ENCODE measurements at regions not wholly inside any gene's neighbourhood (a gene's known extent, or its start where the extent isn't known, plus 50 kb on each side); places are given as distances from the start of the nearest gene placed in this dataset.

DNA sequence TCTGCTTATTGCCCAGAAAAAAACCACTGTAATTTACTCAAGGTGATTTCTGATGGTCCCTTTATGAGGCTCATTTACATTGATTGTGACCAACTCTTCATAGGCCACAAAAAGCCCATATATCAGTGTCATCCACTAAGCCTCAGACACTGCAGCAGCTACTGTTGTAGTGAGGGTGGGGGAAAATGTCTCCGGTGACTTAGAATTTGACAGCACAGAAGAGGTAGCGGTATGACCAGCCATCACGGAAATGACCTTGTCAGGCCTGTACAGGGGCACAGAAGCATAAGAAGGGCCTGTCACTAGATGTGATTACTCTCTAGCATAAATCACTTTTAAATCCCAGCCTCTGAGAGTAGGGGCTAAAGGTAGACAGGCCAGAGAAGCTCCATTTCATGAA, 190.3 kb downstream of the PAX3 start:
- no peaks in the 10 kb centered on the region for H3K4me1 ChIP-seq (ENCODE audit: control insufficient read depth in 1 of 2, insufficient read depth in 2 of 2, low read depth in 1 of 2, low read length in 1 of 2)
- H3K9ac ChIP-seq: no peak overlapping the region
- no peaks in the 10 kb centered on the region for H3K9me3 ChIP-seq
- no peak for TF ChIP-seq FOXM1 (IDR thresholded peaks at IDR 0.05; ENCODE audit: low read depth)
- TF ChIP-seq, protein P1, sequence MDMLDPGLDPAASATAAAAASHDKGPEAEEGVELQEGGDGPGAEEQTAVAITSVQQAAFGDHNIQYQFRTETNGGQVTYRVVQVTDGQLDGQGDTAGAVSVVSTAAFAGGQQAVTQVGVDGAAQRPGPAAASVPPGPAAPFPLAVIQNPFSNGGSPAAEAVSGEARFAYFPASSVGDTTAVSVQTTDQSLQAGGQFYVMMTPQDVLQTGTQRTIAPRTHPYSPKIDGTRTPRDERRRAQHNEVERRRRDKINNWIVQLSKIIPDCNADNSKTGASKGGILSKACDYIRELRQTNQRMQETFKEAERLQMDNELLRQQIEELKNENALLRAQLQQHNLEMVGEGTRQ (IDR thresholded peaks at IDR 0.05; ENCODE audit: borderline replicate concordance, low read depth, low read length): no peak
- no peak for TF ChIP-seq MXI1 (IDR thresholded peaks at IDR 0.05; ENCODE audit: low read depth, low read length)
- TF ChIP-seq, protein P2, sequence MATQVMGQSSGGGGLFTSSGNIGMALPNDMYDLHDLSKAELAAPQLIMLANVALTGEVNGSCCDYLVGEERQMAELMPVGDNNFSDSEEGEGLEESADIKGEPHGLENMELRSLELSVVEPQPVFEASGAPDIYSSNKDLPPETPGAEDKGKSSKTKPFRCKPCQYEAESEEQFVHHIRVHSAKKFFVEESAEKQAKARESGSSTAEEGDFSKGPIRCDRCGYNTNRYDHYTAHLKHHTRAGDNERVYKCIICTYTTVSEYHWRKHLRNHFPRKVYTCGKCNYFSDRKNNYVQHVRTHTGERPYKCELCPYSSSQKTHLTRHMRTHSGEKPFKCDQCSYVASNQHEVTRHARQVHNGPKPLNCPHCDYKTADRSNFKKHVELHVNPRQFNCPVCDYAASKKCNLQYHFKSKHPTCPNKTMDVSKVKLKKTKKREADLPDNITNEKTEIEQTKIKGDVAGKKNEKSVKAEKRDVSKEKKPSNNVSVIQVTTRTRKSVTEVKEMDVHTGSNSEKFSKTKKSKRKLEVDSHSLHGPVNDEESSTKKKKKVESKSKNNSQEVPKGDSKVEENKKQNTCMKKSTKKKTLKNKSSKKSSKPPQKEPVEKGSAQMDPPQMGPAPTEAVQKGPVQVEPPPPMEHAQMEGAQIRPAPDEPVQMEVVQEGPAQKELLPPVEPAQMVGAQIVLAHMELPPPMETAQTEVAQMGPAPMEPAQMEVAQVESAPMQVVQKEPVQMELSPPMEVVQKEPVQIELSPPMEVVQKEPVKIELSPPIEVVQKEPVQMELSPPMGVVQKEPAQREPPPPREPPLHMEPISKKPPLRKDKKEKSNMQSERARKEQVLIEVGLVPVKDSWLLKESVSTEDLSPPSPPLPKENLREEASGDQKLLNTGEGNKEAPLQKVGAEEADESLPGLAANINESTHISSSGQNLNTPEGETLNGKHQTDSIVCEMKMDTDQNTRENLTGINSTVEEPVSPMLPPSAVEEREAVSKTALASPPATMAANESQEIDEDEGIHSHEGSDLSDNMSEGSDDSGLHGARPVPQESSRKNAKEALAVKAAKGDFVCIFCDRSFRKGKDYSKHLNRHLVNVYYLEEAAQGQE (IDR thresholded peaks at IDR 0.05; ENCODE audit: low read depth, low read length): no peak
- TF ChIP-seq, protein P3, sequence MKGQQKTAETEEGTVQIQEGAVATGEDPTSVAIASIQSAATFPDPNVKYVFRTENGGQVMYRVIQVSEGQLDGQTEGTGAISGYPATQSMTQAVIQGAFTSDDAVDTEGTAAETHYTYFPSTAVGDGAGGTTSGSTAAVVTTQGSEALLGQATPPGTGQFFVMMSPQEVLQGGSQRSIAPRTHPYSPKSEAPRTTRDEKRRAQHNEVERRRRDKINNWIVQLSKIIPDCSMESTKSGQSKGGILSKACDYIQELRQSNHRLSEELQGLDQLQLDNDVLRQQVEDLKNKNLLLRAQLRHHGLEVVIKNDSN (IDR thresholded peaks at IDR 0.05; ENCODE audit: borderline replicate concordance, low read depth): no peak
- no peak for TF ChIP-seq TEAD4 (IDR thresholded peaks at IDR 0.05; ENCODE audit: borderline replicate concordance, insufficient read depth)
- no peak for TF ChIP-seq POLR2AphosphoS5 (IDR thresholded peaks at IDR 0.05; ENCODE audit: low read depth, low read length)
- TF ChIP-seq CHD2 (IDR thresholded peaks at IDR 0.05; ENCODE audit: low read length, partially characterized antibody): no peak
- no peak for TF ChIP-seq GATA2 (CRISPR knock-in tag; IDR thresholded peaks at IDR 0.05)
- TF ChIP-seq RFX5 (IDR thresholded peaks at IDR 0.05; ENCODE audit: low read length): no peak
- H3F3A ChIP-seq (replicated peaks; ENCODE audit: insufficient read depth): no peaks in the 10 kb centered on the region
- no peaks in the 10 kb centered on the region for H3K79me2 ChIP-seq (ENCODE audit: insufficient read depth)
- H2AFZ ChIP-seq (ENCODE audit: low read depth): no peak overlapping the region
- H3K27ac ChIP-seq (ENCODE audit: low read depth in 2 of 2, low read length in 1 of 2): no peak overlapping the region
- DNase-seq: no peak
- no peak overlapping the region for H3K4me3 ChIP-seq (ENCODE audit: low read depth in 2 of 2, low read length in 1 of 2)
- POLR2A ChIA-PET: no interaction called here
- H3K9me2 ChIP-seq: no peaks in the 10 kb centered on the region
- whole genome bisulfite sequencing (ENCODE audit: low lambda C conversion rate): 35% methylated on average over 3 of the region's 3 CpGs
- H3K4me2 ChIP-seq: no peak overlapping the region
- H3K36me3 ChIP-seq (replicated peaks in 1 of 2; ENCODE audit: control insufficient read depth in 1 of 2, insufficient read depth in 2 of 2, low read length in 1 of 2): no peaks in the 10 kb centered on the region
- H3K27me3 ChIP-seq (ENCODE audit: insufficient read depth): no peaks in the 10 kb centered on the region
- no peaks in the 10 kb centered on the region for H4K20me1 ChIP-seq (ENCODE audit: insufficient read depth)
- CTCF ChIA-PET: no interaction called here

DNA sequence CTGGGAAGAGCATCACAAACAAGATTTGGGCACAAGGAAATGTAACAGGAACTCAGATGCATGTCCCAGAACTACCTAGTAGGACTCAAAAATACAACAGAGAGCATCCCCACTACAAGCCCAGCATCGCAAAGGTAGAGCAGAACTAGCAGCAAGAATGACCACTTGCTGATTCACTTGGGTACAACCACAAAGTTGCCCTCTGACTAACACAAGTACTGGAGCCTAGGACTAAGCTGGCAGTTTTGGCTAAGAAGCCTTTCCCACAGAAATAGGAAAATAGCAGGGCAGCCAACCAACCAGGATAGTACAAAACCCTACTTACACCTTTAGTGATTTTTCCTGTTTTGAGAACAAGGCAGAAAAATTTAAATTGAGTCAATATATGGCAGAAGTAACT, 193.8 kb downstream of the PAX3 start:
- H3K79me2 ChIP-seq (ENCODE audit: insufficient read depth): no peaks in the 10 kb centered on the region
- TF ChIP-seq YY1 (IDR thresholded peaks at IDR 0.05; ENCODE audit: low read depth) (no peak), NFIC (IDR thresholded peaks at IDR 0.05; ENCODE audit: borderline replicate concordance) (no peak), JUND (IDR thresholded peaks at IDR 0.05) (no peak)
- H3K9me2 ChIP-seq: no peaks in the 10 kb centered on the region
- no CpG with 5 or more reads among the region's 1 CpG for WGBS (ENCODE audit: low lambda C conversion rate)
- DNase-seq: no peak
- no peaks in the 10 kb centered on the region for H4K20me1 ChIP-seq (ENCODE audit: insufficient read depth)
- no peak overlapping the region for H2AFZ ChIP-seq (ENCODE audit: low read depth)
- no peaks in the 10 kb centered on the region for H3K4me1 ChIP-seq (ENCODE audit: control insufficient read depth in 1 of 2, insufficient read depth in 2 of 2, low read depth in 1 of 2, low read length in 1 of 2)
- H3K27ac ChIP-seq (ENCODE audit: low read depth in 2 of 2, low read length in 1 of 2): no peak overlapping the region
- POLR2A ChIA-PET: no interaction called here
- no peaks in the 10 kb centered on the region for H3K36me3 ChIP-seq (replicated peaks in 1 of 2; ENCODE audit: control insufficient read depth in 1 of 2, insufficient read depth in 2 of 2, low read length in 1 of 2)
- H3K4me3 ChIP-seq (ENCODE audit: low read depth in 2 of 2, low read length in 1 of 2): no peak overlapping the region
- H3K9me3 ChIP-seq: no peaks in the 10 kb centered on the region
- no peaks in the 10 kb centered on the region for H3K27me3 ChIP-seq (ENCODE audit: insufficient read depth)
- no peak overlapping the region for H3K9ac ChIP-seq
- no peak overlapping the region for H3K4me2 ChIP-seq
- CTCF ChIA-PET: no interaction called here
- no peaks in the 10 kb centered on the region for H3F3A ChIP-seq (replicated peaks; ENCODE audit: insufficient read depth)
